Ishikawa (cell line): ENCODE measurements at regions not wholly inside any gene's neighbourhood (a gene's known extent, or its start where the extent isn't known, plus 50 kb on each side); places are given as distances from the start of the nearest gene placed in this dataset.

Experiments used
- FOXM1 ChIP-seq: IDR thresholded peaks from 2 replicates; pipeline ENCODE4 v1.6.1; 2012; ENCODE audit warnings: low read depth, borderline replicate concordance
- RAD21 ChIP-seq: IDR thresholded peaks from 2 replicates; pipeline ENCODE4 v1.6.1; 2012; ENCODE audit warnings: low read depth
- TCF12 ChIP-seq: IDR thresholded peaks from 2 replicates; pipeline ENCODE4 v1.6.1; 2012; ENCODE audit warnings: low read depth
- YY1 ChIP-seq: IDR thresholded peaks from 2 replicates; pipeline ENCODE4 v1.6.1; 2012; ENCODE audit warnings: low read depth
- ZBTB7A ChIP-seq: IDR thresholded peaks from 2 replicates; pipeline ENCODE4 v1.6.1; 2012; ENCODE audit warnings: low read depth
- TF ChIP-seq, protein P1 (sequence below): IDR thresholded peaks from 2 replicates; pipeline ENCODE4 v1.6.1; 2012; ENCODE audit warnings: low read depth, mild to moderate bottlenecking

DNA sequence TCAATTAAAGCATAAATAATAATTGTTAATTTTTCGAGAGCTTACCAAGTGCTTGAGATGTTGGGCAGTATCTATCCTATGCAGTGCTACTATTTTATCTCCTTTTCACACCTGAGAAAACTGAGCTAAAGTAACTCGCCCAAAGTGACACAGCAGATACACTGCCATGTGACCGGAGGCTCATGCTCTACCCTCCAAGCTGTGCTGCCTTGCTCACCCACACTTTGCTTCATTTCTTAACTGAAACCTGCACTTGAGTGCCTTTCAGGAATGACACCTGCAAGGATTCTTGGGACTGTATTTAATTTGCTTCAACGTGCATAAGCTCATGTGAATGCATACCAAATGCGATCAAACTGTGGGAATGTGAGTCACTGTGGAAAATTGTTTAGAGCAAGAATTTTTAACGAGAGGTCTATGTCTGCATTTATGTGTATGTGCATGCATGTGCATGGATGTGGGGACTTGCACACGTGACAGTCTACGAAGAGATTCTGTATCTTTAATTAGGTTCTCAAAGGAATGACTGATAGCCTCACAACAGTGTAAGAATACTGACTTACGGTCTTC is 119.2 kb downstream of the ADCYAP1R1 start:
- TF ChIP-seq YY1, result no peak
- no peak for TF ChIP-seq ZBTB7A
- TF ChIP-seq, protein P1, sequence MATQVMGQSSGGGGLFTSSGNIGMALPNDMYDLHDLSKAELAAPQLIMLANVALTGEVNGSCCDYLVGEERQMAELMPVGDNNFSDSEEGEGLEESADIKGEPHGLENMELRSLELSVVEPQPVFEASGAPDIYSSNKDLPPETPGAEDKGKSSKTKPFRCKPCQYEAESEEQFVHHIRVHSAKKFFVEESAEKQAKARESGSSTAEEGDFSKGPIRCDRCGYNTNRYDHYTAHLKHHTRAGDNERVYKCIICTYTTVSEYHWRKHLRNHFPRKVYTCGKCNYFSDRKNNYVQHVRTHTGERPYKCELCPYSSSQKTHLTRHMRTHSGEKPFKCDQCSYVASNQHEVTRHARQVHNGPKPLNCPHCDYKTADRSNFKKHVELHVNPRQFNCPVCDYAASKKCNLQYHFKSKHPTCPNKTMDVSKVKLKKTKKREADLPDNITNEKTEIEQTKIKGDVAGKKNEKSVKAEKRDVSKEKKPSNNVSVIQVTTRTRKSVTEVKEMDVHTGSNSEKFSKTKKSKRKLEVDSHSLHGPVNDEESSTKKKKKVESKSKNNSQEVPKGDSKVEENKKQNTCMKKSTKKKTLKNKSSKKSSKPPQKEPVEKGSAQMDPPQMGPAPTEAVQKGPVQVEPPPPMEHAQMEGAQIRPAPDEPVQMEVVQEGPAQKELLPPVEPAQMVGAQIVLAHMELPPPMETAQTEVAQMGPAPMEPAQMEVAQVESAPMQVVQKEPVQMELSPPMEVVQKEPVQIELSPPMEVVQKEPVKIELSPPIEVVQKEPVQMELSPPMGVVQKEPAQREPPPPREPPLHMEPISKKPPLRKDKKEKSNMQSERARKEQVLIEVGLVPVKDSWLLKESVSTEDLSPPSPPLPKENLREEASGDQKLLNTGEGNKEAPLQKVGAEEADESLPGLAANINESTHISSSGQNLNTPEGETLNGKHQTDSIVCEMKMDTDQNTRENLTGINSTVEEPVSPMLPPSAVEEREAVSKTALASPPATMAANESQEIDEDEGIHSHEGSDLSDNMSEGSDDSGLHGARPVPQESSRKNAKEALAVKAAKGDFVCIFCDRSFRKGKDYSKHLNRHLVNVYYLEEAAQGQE, result no peak
- TF ChIP-seq FOXM1, result no peak
- TF ChIP-seq RAD21, result no peak
- TF ChIP-seq TCF12, result no peak
